HFFc6 (cell line): ENCODE measurements at regions not wholly inside any gene's neighbourhood (a gene's known extent, or its start where the extent isn't known, plus 50 kb on each side); places are given as distances from the start of the nearest gene placed in this dataset.
"Not testable (repeated sequence)": the region's sequence is repeated elsewhere in the genome, so short reads cannot be mapped to it uniquely, and the experiment has no call there.

Experiments
- DNase-seq: peaks from one replicate; pipeline ENCODE4 v3.0.0-alpha.2; 2018
- H3K27ac Mint-ChIP-seq: 2 replicates; pipeline ENCODE4 v1.8.0; 2020; ENCODE audit warnings: mild to moderate bottlenecking, mixed read lengths
- H3K27me3 Mint-ChIP-seq: 2 replicates; pipeline ENCODE4 v1.8.0; 2021; ENCODE audit warnings: mild to moderate bottlenecking, moderate library complexity, mixed read lengths; ENCODE audit not compliant: insufficient read depth
- H3K36me3 Mint-ChIP-seq: 2 replicates; pipeline ENCODE4 v1.8.0; 2021; ENCODE audit warnings: low read depth, mixed read lengths
- H3K4me1 Mint-ChIP-seq: 2 replicates; pipeline ENCODE4 v1.8.0; 2020; ENCODE audit warnings: low read depth, mixed read lengths
- H3K4me3 Mint-ChIP-seq: 2 replicates; pipeline ENCODE4 v1.8.0; 2020; ENCODE audit warnings: mild to moderate bottlenecking, moderate library complexity, mixed read lengths
- H3K9me3 Mint-ChIP-seq: 2 replicates; pipeline ENCODE4 v1.8.0; 2020; ENCODE audit warnings: mild to moderate bottlenecking, mixed read lengths
- TF ChIP-seq, protein P1 (sequence below): fragments of 200-600 bp; sonication (generic); IDR thresholded peaks from 2 replicates; pipeline ENCODE4 v1.5.0; 2021; ENCODE audit warnings: antibody characterized with exemption, mild to moderate bottlenecking

DNA sequence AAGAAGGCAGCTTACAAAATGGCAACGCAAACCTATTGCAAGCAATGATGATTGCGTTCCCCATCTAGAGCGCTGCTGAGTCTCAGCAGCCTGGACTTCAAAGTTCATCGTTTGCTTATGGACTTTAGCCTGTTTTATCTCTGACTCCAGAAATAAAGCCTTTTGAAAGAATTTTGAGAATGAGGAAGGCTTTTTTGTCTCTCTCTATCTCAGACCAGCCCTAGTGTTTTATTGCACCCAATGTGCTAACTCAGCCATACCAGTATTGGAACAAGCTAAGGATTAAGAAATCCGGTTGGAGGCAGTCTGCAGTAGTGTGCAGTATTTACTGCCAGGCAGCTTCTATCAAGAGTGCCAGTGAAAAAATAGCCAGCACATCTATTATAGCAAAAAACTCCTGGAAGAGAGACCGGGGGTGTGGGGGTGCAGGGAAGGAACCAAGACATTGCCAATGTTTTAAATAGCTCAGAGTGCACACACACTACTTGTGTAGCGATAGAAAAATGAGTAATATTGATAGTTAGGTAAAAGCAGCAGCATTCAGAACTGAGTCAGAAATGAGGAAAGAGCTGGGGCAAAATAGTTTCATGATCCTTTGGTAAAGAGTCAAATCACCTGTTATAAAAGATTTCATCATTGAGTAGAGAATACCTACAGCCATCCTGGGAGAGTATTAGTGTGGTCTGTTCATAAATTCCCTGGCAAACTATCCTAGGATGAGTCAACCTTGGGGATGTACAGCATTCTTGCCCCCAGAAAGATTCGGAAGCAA is 219.0 kb downstream of the ZNF608 start:
- Mint-ChIP-seq H3K4me1 (no peaks in the 10 kb centered on the region), H3K4me3 (no peak overlapping the region), H3K9me3 (no peaks in the 10 kb centered on the region; the same call in 1 of the 2 replicates), H3K36me3 (no peaks in the 10 kb centered on the region), H3K27me3 (peaks cover 2% of the 10 kb centered on the region; the same call in 1 of the 2 replicates), H3K27ac (no peak overlapping the region)
- TF ChIP-seq, protein P1, sequence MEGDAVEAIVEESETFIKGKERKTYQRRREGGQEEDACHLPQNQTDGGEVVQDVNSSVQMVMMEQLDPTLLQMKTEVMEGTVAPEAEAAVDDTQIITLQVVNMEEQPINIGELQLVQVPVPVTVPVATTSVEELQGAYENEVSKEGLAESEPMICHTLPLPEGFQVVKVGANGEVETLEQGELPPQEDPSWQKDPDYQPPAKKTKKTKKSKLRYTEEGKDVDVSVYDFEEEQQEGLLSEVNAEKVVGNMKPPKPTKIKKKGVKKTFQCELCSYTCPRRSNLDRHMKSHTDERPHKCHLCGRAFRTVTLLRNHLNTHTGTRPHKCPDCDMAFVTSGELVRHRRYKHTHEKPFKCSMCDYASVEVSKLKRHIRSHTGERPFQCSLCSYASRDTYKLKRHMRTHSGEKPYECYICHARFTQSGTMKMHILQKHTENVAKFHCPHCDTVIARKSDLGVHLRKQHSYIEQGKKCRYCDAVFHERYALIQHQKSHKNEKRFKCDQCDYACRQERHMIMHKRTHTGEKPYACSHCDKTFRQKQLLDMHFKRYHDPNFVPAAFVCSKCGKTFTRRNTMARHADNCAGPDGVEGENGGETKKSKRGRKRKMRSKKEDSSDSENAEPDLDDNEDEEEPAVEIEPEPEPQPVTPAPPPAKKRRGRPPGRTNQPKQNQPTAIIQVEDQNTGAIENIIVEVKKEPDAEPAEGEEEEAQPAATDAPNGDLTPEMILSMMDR = no peak
- DNase-seq = no peak

DNA sequence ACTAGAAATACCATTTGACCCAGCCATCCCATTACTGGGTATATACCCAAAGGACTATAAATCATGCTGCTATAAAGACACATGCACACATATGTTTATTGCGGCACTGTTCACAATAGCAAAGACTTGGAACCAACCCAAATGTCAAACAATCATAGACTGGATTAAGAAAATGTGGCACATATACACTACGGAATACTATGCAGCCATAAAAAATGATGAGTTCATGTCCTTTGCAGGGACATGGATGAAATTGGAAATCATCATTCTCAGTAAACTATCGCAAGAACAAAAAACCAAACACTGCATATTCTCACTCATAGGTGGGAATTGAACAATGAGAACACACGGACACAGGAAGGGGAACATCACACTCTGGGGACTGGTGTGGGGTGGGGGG is 220.4 kb downstream of the ZNF608 start:
- not testable (repeated sequence) for H3K9me3 Mint-ChIP-seq, H3K27ac Mint-ChIP-seq, H3K36me3 Mint-ChIP-seq, H3K27me3 Mint-ChIP-seq, H3K4me1 Mint-ChIP-seq, H3K4me3 Mint-ChIP-seq, DNase-seq

DNA sequence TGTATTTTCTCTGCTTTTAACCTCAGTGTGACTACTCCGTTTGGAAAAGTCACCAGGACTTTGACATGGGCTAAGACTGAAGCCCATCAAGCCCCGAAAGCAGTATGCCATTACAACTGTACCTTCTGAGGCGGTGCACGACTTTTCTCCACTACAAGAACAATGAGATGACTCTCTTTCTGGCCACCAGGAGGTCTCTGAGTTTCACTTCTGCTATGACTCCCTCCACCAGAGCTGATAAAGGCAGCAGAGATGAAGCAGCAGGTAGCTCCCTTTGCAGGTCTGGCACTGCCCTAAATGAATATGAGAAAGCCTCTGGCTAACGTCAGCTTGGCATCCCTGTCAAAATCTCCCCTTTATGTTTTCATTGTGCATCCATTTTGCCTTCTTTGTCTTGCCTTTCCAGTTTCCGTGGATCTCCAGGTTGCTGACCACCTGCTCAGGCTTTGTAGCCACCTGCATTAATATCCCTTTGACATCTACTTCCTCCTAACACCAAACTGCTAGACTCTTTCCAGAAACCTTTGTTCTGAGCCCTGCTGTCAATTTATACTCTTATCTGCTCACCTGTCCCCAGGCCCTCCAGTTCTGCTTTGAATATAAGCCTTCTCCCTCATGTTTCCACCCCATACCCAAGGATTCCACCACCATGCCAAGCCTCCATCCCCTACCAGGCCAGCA is 221.7 kb downstream of the ZNF608 start:
- no peak overlapping the region for H3K4me3 Mint-ChIP-seq
- H3K27me3 Mint-ChIP-seq = peaks cover 2% of the 10 kb centered on the region
- H3K27ac Mint-ChIP-seq = no peak overlapping the region
- no peaks in the 10 kb centered on the region for H3K36me3 Mint-ChIP-seq
- H3K9me3 Mint-ChIP-seq = no peaks in the 10 kb centered on the region; the same call in 1 of the 2 replicates
- H3K4me1 Mint-ChIP-seq = peaks cover 3% of the 10 kb centered on the region; the same call in 1 of the 2 replicates
- TF ChIP-seq, protein P1 = no peak
- DNase-seq = no peak

DNA sequence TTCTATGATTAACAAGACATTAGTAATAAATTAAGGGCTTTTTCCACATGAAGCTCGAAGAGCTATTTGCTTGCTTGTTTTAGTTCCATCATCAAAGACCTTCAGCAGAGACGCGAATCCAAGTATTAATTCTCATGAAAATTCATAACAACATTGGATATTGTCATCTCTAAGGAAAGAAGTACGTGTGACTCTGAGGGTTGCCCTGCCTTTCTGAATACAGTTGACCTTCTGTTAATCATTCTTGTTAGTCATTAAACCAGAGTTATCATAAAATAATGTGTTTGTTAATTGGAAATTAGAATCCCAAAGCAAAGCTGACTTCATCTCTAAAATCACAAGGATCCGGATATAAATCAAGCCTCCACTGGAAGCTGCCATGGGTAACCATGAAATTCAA is 222.5 kb downstream of the ZNF608 start:
- DNase-seq = no peak
- Mint-ChIP-seq H3K27ac (no peak overlapping the region), H3K4me3 (no peak overlapping the region), H3K4me1 (peaks cover 7% of the 10 kb centered on the region; the same call in 1 of the 2 replicates), H3K36me3 (no peaks in the 10 kb centered on the region), H3K27me3 (peaks cover 2% of the 10 kb centered on the region), H3K9me3 (no peaks in the 10 kb centered on the region; the same call in 1 of the 2 replicates)
- TF ChIP-seq, protein P1 = no peak

DNA sequence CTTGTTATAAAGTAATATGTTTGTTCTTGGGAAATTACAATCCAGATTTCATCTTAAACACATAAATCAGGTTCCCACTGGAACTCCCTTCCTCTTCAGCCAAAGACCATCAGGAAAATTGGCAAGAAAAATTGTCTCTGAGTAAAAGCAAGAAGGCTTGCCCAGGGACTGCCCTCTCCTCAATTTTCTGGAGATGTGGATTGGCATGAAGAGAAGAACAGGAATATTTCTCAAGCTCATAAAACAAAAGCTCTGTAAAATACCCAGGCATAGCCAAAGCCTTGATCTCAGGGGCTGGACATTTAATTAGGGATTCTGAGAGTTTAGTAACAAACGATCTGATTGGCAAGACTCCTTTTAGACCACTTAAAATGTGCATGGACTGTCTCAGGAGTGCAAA is 223.4 kb downstream of the ZNF608 start:
- H3K36me3 Mint-ChIP-seq = no peaks in the 10 kb centered on the region
- DNase-seq = no peak
- peaks cover 2% of the 10 kb centered on the region for H3K27me3 Mint-ChIP-seq
- no peak overlapping the region for H3K4me3 Mint-ChIP-seq
- no peak overlapping the region for H3K27ac Mint-ChIP-seq
- peaks cover 7% of the 10 kb centered on the region; the same call in 1 of the 2 replicates for H3K4me1 Mint-ChIP-seq
- TF ChIP-seq, protein P1 = no peak
- no peaks in the 10 kb centered on the region; the same call in 1 of the 2 replicates for H3K9me3 Mint-ChIP-seq
